H1 (cell line): ENCODE measurements at regions not wholly inside any gene's neighbourhood (a gene's known extent, or its start where the extent isn't known, plus 50 kb on each side); places are given as distances from the start of the nearest gene placed in this dataset.

Experiments
- BRCA1 ChIP-seq: IDR thresholded peaks from 2 replicates; pipeline ENCODE4 v1.6.1; 2012; ENCODE audit warnings: low read depth, low read length, improper control_type of control experiment
- CTCF ChIP-seq, 3 experiments: IDR thresholded peaks; 1 replicate in 2 of 3; 2 replicates in 1 of 3; pipeline versions ENCODE4 v1.5.1 to v1.6.1; 2011; ENCODE audit warnings: low read length in 3 of 3, mild to moderate bottlenecking in 3 of 3, inconsistent platforms in 2 of 3, low read depth in 1 of 3, moderate library complexity in 1 of 3; ENCODE audit not compliant: insufficient read depth in 1 of 3; ENCODE audit errors: control extremely low read depth in 1 of 3
- EZH2 ChIP-seq: fragments of 200-600 bp; sonication (generic); IDR thresholded peaks from 2 replicates; pipeline ENCODE4 v1.7.1; 2012; ENCODE audit warnings: low read depth, mild to moderate bottlenecking, moderate library complexity, low read length, inconsistent platforms; ENCODE audit not compliant: severe bottlenecking
- KDM1A ChIP-seq: fragments of 200-600, 300-600 bp; sonication (generic); IDR thresholded peaks from 2 replicates; pipeline ENCODE4 v1.7.1; 2016; ENCODE audit warnings: mild to moderate bottlenecking, low read length, borderline replicate concordance
- RBBP5 ChIP-seq: IDR thresholded peaks from 2 replicates; pipeline ENCODE4 v1.7.1; 2012; ENCODE audit warnings: low read depth, mild to moderate bottlenecking, inconsistent platforms, low read length, moderate library complexity, borderline replicate concordance
- SRF ChIP-seq: IDR thresholded peaks from 2 replicates; pipeline ENCODE4 v1.6.1; 2011; ENCODE audit warnings: mild to moderate bottlenecking, low read depth, low read length, moderate library complexity
- USF2 ChIP-seq: IDR thresholded peaks from 2 replicates; pipeline ENCODE4 v1.6.1; 2011; ENCODE audit warnings: low read length, improper control_type of control experiment

GRCh38 chr10:44500451-44500850, 115.6 kb upstream of the CXCL12 start:
- TF ChIP-seq CTCF (IDR thresholded peaks at IDR 0.05; ENCODE audit: control extremely low read depth in 1 of 3, insufficient read depth in 1 of 3, low read depth in 1 of 3, low read length in 3 of 3) (no peak), EZH2 (no peak), RBBP5 (no peak), USF2 (no peak), SRF (no peak), BRCA1 (no peak), KDM1A (no peak)
